ENCODE measurements at regions not wholly inside any gene's neighbourhood (a gene's known extent, or its start where the extent isn't known, plus 50 kb on each side); places are given as distances from the start of the nearest gene placed in this dataset.
"Not testable (repeated sequence)": the region's sequence is repeated elsewhere in the genome, so short reads cannot be mapped to it uniquely, and the experiment has no call there.

- DNase-seq: no peak
Measured at GRCh38 chr2:34787341-34787740, 1188.2 kb upstream of the FAM98A start.

GRCh38 chr2:34785206-34785785 is 1186.2 kb upstream of the FAM98A start:
- no peak for DNase-seq

DNA sequence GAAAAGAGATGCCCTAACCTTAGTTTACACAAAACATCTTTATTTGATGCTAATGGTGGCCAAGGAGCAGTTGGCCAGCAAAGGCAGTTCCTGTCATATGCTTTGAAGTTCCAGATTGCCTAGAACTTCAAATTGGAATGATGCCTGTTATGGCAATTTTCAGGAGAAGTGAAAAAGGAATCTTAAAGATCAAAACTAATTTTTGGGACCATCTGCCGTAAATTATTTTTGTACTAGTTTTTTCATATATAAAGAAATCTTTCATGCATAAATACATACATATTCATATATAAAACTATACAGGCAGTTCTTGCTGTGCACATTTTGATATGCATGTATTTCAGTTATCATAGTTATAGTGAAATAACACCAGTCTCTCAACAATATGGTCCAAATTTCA is 1185.6 kb upstream of the FAM98A start:
- DNase-seq: no peak

DNA sequence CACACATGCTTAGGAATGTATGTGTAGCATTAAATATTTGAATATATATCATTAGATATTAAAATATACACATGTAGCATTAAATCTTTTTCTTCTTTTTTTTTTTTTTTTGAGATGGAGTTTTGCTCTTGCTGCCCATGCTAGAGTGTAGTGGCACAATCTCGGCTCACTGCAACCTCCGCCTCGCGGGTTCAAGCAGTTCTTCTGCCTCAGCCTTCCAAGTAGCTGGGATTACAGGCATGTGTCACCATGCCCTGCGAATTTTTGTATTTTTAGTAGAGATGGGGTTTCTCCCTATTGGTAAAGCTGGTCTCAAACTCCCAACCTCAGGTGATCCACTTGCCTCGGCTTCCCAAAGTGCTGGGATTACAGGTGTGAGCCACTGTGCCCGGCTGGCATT is 1151.6 kb upstream of the FAM98A start:
- DNase-seq: not testable (repeated sequence)

DNA sequence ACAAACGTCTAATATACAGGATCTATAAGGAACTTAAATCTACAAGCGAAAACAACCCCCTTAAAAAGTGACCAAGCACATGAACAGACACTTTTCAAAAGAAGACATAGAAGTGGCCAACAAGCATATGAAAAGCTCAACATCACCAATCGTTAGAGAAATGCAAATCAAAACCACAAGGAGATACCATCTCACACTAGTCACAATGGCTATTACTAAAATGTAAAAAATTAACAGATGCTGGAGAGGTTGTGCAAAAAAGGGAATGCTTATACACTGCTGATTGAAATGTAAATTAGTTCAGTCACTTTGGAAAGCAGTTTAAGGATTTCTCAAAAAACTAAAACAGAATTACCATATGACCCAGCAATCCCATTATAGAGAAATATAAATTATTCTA is 1148.5 kb upstream of the FAM98A start:
- DNase-seq: no peak

GRCh38 chr2:34738691-34739090 is 1139.6 kb upstream of the FAM98A start:
- no peak for DNase-seq

- DNase-seq: no peak
Measured at GRCh38 chr2:34737146-34737545, 1138.0 kb upstream of the FAM98A start.

GRCh38 chr2:34736482-34736881 is 1137.4 kb upstream of the FAM98A start:
- DNase-seq: no peak

DNA sequence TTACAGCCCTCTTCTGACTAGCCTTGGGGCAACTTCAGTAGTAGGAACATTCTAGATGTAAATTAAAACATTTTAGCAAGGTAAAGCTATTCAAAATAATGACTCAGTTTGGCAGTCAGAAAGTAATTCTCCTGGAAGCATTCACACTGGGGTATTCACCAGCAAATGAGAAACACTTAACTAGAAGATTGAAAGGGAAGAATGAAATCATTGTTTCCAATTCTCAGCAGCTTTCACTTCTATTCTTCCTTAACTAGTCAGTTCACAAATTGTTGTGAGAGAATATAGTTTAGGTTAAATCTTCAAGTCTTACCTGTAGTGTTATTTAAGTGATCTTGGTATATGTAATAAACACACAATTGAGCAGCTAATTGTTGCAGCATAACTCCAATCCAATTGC is 1135.6 kb upstream of the FAM98A start:
- DNase-seq: no peak

GRCh38 chr2:34734042-34734441 is 1134.9 kb upstream of the FAM98A start:
- no peak for DNase-seq

GRCh38 chr2:34731292-34731691 is 1132.2 kb upstream of the FAM98A start:
- DNase-seq: no peak

- no peak for DNase-seq
Measured at GRCh38 chr2:34729845-34730244, 1130.7 kb upstream of the FAM98A start.

DNA sequence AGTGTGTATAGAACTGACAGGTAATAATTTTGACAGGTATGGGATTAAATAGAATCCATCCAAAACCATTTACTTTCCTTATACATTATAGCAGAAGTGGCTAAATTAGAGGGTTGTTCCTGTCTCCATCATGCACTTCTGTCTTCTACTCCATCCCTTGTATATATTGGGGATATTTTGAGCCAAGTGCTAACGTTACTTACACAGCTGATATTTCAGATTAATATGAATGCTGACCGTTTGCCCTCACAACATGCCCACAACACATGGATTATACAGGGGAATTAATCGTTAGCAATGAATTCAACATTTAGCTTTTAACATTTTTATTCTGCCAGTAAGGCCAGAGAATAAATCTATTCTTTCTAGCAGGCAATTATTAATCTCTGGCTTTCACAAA is 1125.0 kb upstream of the FAM98A start:
- DNase-seq: no peak

- DNase-seq: no peak
Measured at GRCh38 chr2:34723683-34724082, 1124.6 kb upstream of the FAM98A start.

DNA sequence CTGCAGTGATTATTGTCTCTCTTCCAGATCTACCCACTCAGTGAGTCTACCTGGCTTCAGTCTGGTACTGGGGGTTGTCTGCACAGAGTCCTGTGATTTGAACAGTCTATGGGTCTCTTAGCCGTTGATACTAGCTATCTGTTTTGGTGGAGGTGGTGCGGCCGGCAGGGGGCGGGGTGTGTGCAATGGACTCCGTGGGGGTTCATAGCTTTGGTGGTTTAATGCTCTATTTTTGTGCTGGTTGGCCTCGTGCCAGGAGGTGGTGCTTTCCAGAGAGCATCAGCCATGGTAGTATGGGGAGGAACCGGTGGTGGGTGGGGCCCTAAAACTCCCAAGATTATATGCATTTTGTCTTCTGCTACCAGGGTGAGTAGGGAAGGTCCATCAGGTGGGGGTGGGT is 1120.1 kb upstream of the FAM98A start:
- DNase-seq: no peak

- no peak for DNase-seq
Measured at GRCh38 chr2:34705551-34706247, 1106.6 kb upstream of the FAM98A start.

- no peak for DNase-seq
Measured at GRCh38 chr2:34703292-34703691, 1104.2 kb upstream of the FAM98A start.

- not testable (repeated sequence) for DNase-seq
Measured at GRCh38 chr2:34702391-34702790, 1103.3 kb upstream of the FAM98A start.

DNA sequence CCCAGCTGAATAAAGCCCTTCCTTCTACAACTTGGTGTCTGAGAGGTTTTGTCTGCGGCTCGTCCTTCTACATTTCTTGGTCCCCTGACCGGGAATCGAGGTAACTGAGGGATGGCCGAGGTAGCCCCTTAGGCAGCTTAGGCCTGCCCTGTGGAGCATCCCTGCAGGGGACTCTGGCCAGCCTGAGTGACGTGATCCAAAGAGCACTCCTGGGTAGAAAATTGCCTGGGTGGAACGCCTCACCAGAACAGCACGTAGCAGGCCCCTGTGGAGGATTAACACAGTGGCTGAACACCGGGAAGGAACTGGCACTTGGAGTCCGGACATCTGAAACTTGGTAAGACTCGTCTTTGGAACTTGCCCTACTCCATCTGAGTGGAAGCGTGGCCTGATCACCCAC is 1078.5 kb upstream of the FAM98A start:
- DNase-seq: not testable (repeated sequence)

DNA sequence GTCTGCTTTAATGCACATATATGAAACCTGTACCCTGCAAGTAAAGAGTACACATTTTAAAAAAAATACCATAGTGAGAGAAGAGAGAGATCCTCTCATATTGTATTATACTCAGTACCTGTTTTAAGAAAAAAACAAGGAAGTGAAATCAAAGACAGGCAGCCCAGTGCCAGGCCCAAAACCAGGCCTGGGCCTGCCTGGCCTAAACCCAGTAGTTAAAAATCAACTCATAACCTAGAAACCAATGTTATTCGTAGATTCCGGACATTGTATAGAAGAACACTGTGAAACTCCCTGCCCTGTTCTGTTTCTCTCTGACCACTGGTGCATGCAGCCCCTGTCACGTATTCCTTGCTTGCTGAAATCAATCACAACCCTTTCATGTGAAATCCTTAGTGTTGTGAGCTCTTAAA is 1078.0 kb upstream of the FAM98A start:
- not testable (repeated sequence) for DNase-seq

GRCh38 chr2:34670482-34670881 is 1071.4 kb upstream of the FAM98A start:
- no peak for DNase-seq

- no peak for DNase-seq
Measured at GRCh38 chr2:34666821-34667220, 1067.7 kb upstream of the FAM98A start.

- no peak for DNase-seq
Measured at GRCh38 chr2:34664266-34664665, 1065.2 kb upstream of the FAM98A start.

- no peak for DNase-seq
Measured at GRCh38 chr2:34663314-34663713, 1064.2 kb upstream of the FAM98A start.

GRCh38 chr2:34660741-34661140 is 1061.6 kb upstream of the FAM98A start:
- DNase-seq: no peak
